Heart left ventricle (tissue), 16 donors: ENCODE measurements at regions not wholly inside any gene's neighbourhood (a gene's known extent, or its start where the extent isn't known, plus 50 kb on each side); places are given as distances from the start of the nearest gene placed in this dataset.

Experiments
- ATAC-seq, 4 donors: fragments of 200-7000 bp; cut with Tn5 transposase; one replicate each; pipeline ENCODE4 v1.9.1; 2020 to 2022; ENCODE audit warnings: moderate library complexity in 4 of 4, mild to moderate bottlenecking in 3 of 4, moderate number of reproducible peaks in 1 of 4
- DNase-seq, 5 donors: peaks; one replicate each; pipeline ENCODE4 v3.0.0-alpha.2; 2020
- H3K27ac ChIP-seq, 12 donors: fragments of 200-600 bp; sonication (generic) in 4 of 12; one replicate each; pipeline versions ENCODE4 v1.5.0 to v1.8.0; 2016 to 2022; ENCODE audit warnings: mild to moderate bottlenecking in 2 of 12
- H3K27me3 ChIP-seq, 9 donors: fragments of 200-600 bp; sonication (generic) in 2 of 9; one replicate each; pipeline versions ENCODE4 v1.5.1 to v1.8.0; 2016 to 2022; ENCODE audit warnings: mild to moderate bottlenecking in 3 of 9
- H3K36me3 ChIP-seq, 9 donors: fragments of 200-600 bp; sonication (generic) in 2 of 9; one replicate each; pipeline versions ENCODE4 v1.5.0 to v1.8.0; 2018 to 2022; ENCODE audit warnings: mild to moderate bottlenecking in 2 of 9
- H3K4me1 ChIP-seq, 12 donors: fragments of 200-600 bp; sonication (generic) in 4 of 12; one replicate each; pipeline versions ENCODE4 v1.5.0 to v1.8.0; 2016 to 2022; ENCODE audit warnings: mild to moderate bottlenecking in 3 of 12
- H3K4me3 ChIP-seq, 12 donors: fragments of 200-600 bp; sonication (generic) in 4 of 12; one replicate each; pipeline versions ENCODE4 v1.5.0 to v1.8.0; 2017 to 2022; ENCODE audit warnings: mild to moderate bottlenecking in 9 of 12, moderate library complexity in 4 of 12
- H3K9me3 ChIP-seq, 12 donors: fragments of 200-600 bp; sonication (generic) in 4 of 12; one replicate each; pipeline versions ENCODE4 v1.5.0 to v1.8.0; 2016 to 2022; ENCODE audit warnings: mild to moderate bottlenecking in 1 of 12
- CTCF ChIP-seq, 12 donors: fragments of 200-600 bp; sonication (generic) in 4 of 12; IDR thresholded peaks; one replicate each; pipeline versions ENCODE4 v1.5.0 to v1.8.0; 2018 to 2022; ENCODE audit warnings: antibody characterized with exemption in 12 of 12, mild to moderate bottlenecking in 5 of 12
- POLR2A ChIP-seq, 2 donors: fragments of 450-650 bp; IDR thresholded peaks; one replicate each; pipeline ENCODE4 v1.6.1; 2017; ENCODE audit warnings: antibody characterized with exemption in 2 of 2, mild to moderate bottlenecking in 2 of 2, moderate library complexity in 2 of 2
- WGBS, 4 donors: extraction: QIAGEN DNeasy Blood & Tissue Kit in 2 of 4; methylation state at CpG; one replicate each; pipeline versions ENCODE4 v1.1.5 to v1.1.7; 2013 to 2018; 5-methylcytosine and 5-hydroxymethylcytosine counted together
- intact Hi-C, 10 donors: fragments of 100-400 bp; cut with DNase I; formaldehyde crosslinking; loops; one replicate each; pipeline versions ENCODE4 v1.11.1 to v1.14.2; 2022
- donor health status: ischemic (EF 13 %, LVEDD 7.1; RV severe dilation, severe dysfunction).
- donor health status: healthy with polysubstance abuse.
- donor health status: DM: no; HTN: yes; CAD: no.
- donor health status: DM: no; HTN: no; CAD: no.
- donor health status: ischemic (EF 25% LVEDD 6.9; RV normal size, moderate dysfunction).
- donor health status: ischemic (EF 25% LVEDD 5.7; RV mildly dilated, moderate dysfunction).
- donor health status: healthy.
- donor health status: DM: yes; HTN: yes; CAD: no.
- donor health status: ischemic (EF 35%, LVEDD 5.7; RV mildly dilated, moderate dysfunction).
- donor health status: nonischemic (EF 11% LVEDD 7.7; RV severe dilation, severe dysfunction).
- donor health status: DM: yes; HTN: yes; CAD: no.
- donor health status: PGD.
- donor health status: ischemic (EF 29% LVEDD 5.4; RV normal size, mild dysfunction).
- donor health status: nonischemic (EF 23%, LVEDD 6.1; RV moderate dilation, normal function).

DNA sequence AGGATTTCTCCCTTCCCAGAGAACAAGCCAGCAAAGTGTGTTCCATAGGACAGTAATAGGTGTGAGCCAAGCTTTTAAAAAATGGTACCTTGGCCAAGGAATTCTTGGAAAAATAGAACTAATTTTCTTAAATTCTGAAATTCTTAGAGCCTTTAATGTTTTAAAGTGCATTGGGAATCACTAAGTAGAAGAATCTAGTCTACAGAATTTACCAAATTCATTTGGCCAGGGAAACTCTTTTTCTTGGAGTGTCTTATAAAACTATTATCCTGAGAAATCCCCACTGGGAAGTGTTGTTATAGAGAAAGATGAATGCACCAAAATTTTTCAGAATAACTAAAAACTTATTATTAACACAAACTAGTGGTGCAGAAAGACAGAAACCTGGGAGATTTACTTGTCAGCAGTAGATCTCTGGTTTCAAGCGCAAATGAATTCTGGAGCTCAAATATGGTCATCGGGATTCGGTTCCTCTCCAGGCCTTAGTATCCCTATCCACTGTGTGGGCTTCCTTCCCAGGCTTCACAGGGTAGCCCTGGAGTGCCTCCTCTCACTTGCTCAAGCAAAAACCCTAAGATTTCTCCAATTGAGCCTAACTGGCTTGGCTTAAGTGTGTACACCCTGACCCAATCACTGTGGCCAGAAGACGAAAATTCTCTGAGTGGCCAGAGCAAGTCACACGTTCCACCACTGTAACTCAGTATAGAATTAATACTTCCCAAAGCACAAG lies 217.8 kb downstream of the CHD9NB start:
- intact Hi-C loops = no loop called here
- no peak overlapping the region for H3K27ac ChIP-seq
- no peak overlapping the region for H3K4me3 ChIP-seq
- TF ChIP-seq CTCF (IDR thresholded peaks at IDR 0.05) (no peak), POLR2A (IDR thresholded peaks at IDR 0.05) (no peak)
- H3K27me3 ChIP-seq = peaks cover 0 to 6% (median 0%) of the 10 kb centered on the region in 9 donors
- 74 to 80% (median 77%) methylated on average over 5 of the region's 5 CpGs for WGBS, 4 donors
- DNase-seq (no peak), ATAC-seq (no peak)
- H3K4me1 ChIP-seq = no peaks in the 10 kb centered on the region
- H3K9me3 ChIP-seq = no peaks in the 10 kb centered on the region
- H3K36me3 ChIP-seq = no peaks in the 10 kb centered on the region

GRCh38 chr16:52832771-52833170 lies 219.9 kb downstream of the CHD9NB start:
- 60 to 71% (median 68%) methylated on average over 2 of the region's 2 CpGs for WGBS, 4 donors
- TF ChIP-seq CTCF (IDR thresholded peaks at IDR 0.05) = no peak
- TF ChIP-seq POLR2A (IDR thresholded peaks at IDR 0.05) = no peak
- Histone ChIP-seq H3K27me3 (peaks cover 0 to 6% (median 0%) of the 10 kb centered on the region in 9 donors), H3K4me3 (no peak overlapping the region), H3K27ac (no peak overlapping the region), H3K36me3 (no peaks in the 10 kb centered on the region), H3K9me3 (no peaks in the 10 kb centered on the region), H3K4me1 (no peaks in the 10 kb centered on the region)
- ATAC-seq (no peak), DNase-seq (no peak)
- intact Hi-C loops = no loop called here

DNA sequence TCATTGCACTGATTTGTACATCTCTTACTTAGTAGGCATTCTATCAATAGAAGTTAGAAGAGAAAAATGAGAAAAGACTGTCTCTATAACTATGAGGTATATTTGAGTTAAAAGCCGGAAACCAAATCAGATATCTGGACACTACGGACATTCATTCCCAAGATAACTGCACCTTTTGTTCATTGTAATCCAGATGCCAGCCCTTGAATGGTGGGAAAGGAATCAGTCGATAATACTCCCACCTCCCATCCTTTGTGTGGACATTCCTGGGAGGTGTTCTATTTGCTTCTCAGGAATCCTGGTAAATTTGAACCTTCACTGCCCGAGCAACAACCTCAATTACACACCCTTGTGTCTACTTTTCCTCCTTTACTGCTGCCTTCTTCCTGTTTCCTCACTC lies 225.2 kb downstream of the CHD9NB start:
- TF ChIP-seq CTCF (IDR thresholded peaks at IDR 0.05) (no peak), POLR2A (IDR thresholded peaks at IDR 0.05) (no peak)
- Histone ChIP-seq H3K27ac (no peak overlapping the region), H3K27me3 (peaks cover 0 to 6% (median 0%) of the 10 kb centered on the region in 9 donors), H3K4me1 (no peaks in the 10 kb centered on the region), H3K9me3 (no peaks in the 10 kb centered on the region), H3K4me3 (no peak overlapping the region), H3K36me3 (no peaks in the 10 kb centered on the region)
- no peak for ATAC-seq
- intact Hi-C loops = no loop called here
- no peak for DNase-seq
- 55 to 66% (median 60%) methylated on average over 4 of the region's 4 CpGs for WGBS, 4 donors

GRCh38 chr16:52825892-52826291 lies 226.8 kb downstream of the CHD9NB start:
- 44 to 49% (median 45%) methylated on average over 5 of the region's 5 CpGs for WGBS, 4 donors
- Histone ChIP-seq H3K4me3 (no peak overlapping the region), H3K4me1 (no peaks in the 10 kb centered on the region), H3K9me3 (no peaks in the 10 kb centered on the region), H3K27ac (no peak overlapping the region), H3K27me3 (no peaks in the 10 kb centered on the region), H3K36me3 (no peaks in the 10 kb centered on the region)
- ATAC-seq (no peak), DNase-seq (no peak)
- TF ChIP-seq CTCF (IDR thresholded peaks at IDR 0.05) (no peak), POLR2A (IDR thresholded peaks at IDR 0.05) (no peak)
- intact Hi-C loops = no loop called here
